ENCODE measurements at regions not wholly inside any gene's neighbourhood (a gene's known extent, or its start where the extent isn't known, plus 50 kb on each side); places are given as distances from the start of the nearest gene placed in this dataset.

DNA sequence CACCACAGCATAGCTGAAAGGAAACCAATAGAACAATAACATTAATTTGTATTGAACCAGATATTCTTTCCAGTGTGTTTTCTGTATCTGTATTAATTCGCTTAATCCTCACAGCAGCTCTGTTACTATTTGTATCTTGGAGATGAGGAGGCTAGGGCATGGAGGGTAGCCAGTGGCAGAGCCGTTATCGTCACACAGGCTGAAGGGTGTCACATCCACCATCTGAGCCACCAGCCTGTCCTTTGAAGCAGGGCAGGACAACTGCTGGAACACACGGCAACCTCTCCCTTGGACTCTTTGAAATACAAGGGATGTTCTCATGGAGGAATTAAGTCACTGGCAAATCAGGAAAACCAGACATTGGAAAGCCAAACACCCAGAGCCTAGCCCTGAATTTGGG is 628.0 kb upstream of the CDH4 start:
- TF ChIP-seq, protein P1, sequence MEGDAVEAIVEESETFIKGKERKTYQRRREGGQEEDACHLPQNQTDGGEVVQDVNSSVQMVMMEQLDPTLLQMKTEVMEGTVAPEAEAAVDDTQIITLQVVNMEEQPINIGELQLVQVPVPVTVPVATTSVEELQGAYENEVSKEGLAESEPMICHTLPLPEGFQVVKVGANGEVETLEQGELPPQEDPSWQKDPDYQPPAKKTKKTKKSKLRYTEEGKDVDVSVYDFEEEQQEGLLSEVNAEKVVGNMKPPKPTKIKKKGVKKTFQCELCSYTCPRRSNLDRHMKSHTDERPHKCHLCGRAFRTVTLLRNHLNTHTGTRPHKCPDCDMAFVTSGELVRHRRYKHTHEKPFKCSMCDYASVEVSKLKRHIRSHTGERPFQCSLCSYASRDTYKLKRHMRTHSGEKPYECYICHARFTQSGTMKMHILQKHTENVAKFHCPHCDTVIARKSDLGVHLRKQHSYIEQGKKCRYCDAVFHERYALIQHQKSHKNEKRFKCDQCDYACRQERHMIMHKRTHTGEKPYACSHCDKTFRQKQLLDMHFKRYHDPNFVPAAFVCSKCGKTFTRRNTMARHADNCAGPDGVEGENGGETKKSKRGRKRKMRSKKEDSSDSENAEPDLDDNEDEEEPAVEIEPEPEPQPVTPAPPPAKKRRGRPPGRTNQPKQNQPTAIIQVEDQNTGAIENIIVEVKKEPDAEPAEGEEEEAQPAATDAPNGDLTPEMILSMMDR (IDR thresholded peaks at IDR 0.05; ENCODE audit: low read depth, low read length): no peak
- no peak for DNase-seq (ENCODE audit: low read depth, low spot score)
- H3K4me3 ChIP-seq (ENCODE audit: low read depth, low read length): no peak overlapping the region
- in situ Hi-C loops (cut with HindIII; ENCODE audit: low sequenced_read_pairs): no loop called here

- in situ Hi-C loops (cut with HindIII; ENCODE audit: low sequenced_read_pairs): no loop called here
- TF ChIP-seq, protein P1 (IDR thresholded peaks at IDR 0.05; ENCODE audit: low read depth, low read length): no peak
- H3K4me3 ChIP-seq (ENCODE audit: low read depth, low read length): no peak overlapping the region
- DNase-seq (ENCODE audit: low read depth, low spot score): no peak
These were observed 624.1 kb upstream of the CDH4 start for GRCh38 chr20:60627751-60628565.

DNA sequence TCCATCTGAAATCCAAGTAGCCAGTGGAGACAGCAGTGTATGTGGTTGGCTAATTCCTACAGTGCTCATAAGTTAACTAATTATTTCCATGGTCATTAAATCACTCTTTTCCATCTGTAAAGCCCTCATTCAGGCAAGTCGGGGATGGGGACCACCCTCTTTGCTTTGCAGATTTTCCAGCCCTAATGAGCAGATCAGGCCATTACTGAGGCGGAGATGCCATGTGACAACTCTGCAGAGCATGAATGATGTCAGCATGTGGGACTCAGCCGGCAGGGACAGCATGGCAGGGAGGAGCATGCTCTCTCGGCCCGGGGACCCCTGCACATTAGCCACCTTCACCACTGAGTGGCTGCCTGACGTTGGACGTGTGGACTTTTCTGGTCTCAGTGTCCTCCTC is 623.3 kb upstream of the CDH4 start:
- in situ Hi-C loops (cut with HindIII; ENCODE audit: low sequenced_read_pairs): no loop called here
- DNase-seq (ENCODE audit: low read depth, low spot score): no peak
- TF ChIP-seq, protein P1 (IDR thresholded peaks at IDR 0.05; ENCODE audit: low read depth, low read length): no peak
- H3K4me3 ChIP-seq (ENCODE audit: low read depth, low read length): no peak overlapping the region

DNA sequence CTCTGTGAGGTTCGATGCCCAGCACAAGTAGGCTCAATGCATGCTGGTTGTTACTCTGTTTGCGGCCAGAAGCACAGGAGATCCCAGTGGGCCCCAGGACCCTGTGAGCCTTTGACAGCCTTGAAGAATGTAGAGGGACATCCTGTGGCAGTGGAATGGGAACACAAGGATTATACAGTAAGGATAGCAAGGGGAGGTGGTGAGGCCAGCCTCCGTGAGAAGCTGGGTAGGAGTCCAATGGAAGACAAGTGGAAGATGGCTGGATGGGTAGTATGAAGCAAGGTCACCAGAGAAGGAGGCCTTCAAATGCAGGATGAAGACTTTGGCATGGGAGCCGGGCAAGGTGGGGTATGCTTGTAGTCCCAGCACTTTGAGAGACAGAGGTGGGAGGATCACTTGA is 622.9 kb upstream of the CDH4 start:
- TF ChIP-seq, protein P1 (IDR thresholded peaks at IDR 0.05; ENCODE audit: low read depth, low read length): no peak
- no peak for DNase-seq (ENCODE audit: low read depth, low spot score)
- in situ Hi-C loops (cut with HindIII; ENCODE audit: low sequenced_read_pairs): no loop called here
- no peak overlapping the region for H3K4me3 ChIP-seq (ENCODE audit: low read depth, low read length)

DNA sequence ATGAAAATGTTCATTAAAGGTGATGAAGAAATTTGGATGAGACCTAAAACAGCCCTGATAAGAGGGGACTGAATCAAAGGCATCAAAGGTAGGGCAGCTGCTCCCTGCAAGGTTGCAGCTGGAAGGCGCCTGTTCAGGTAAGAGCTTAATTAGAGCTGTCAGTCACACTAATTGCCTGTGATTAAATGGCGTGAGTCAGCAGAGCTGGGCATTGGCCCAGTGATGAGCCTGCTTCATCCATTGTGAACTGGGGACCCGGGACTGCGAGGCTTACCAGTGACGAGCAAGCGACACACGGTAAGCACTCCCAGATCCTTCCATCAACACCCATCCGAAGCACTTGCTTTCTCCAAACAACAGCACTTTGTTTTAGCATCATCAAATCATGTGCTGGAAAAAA is 621.5 kb upstream of the CDH4 start:
- in situ Hi-C loops (cut with HindIII; ENCODE audit: low sequenced_read_pairs): no loop called here
- TF ChIP-seq, protein P1 (IDR thresholded peaks at IDR 0.05; ENCODE audit: low read depth, low read length): no peak
- H3K4me3 ChIP-seq (ENCODE audit: low read depth, low read length): no peak overlapping the region
- no peak for DNase-seq (ENCODE audit: low read depth, low spot score)

DNA sequence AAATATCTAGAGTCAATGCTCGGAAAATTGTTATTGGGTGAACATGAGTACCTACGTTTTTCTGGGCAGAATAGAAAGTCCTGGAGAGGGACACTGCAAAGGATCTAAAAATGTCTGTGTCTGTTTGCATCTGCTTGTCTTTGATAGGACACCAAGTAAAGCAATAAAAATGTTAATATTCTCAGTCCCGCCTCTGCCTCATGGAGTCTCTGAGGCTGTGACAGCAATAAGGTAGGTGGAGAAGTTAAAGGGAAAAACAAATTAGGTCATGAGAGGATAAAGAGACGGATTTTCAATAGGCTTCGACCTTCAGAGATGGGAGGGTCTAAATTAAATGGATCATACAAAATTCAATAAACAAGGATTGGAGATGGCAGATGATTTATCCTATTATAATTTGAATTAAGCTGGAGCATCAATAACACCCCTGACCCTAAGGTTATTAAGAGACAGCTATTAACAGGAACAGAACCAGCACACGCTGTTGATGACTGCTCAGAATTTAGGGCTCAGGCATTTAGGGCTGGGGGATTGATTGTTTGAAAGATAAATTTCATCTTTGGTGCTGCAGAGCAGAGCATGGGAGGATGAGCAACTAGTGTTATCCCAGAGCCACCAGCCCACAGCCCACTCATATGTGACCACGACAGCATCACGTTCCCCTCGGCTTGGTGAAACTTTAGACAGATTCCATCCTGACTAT is 620.3 kb upstream of the CDH4 start:
- TF ChIP-seq, protein P1 (IDR thresholded peaks at IDR 0.05; ENCODE audit: low read depth, low read length): no peak
- DNase-seq (ENCODE audit: low read depth, low spot score): no peak
- in situ Hi-C loops (cut with HindIII; ENCODE audit: low sequenced_read_pairs): no loop called here
- no peak overlapping the region for H3K4me3 ChIP-seq (ENCODE audit: low read depth, low read length)
